ENCODE measurements at regions not wholly inside any gene's neighbourhood (a gene's known extent, or its start where the extent isn't known, plus 50 kb on each side); places are given as distances from the start of the nearest gene placed in this dataset.

DNA sequence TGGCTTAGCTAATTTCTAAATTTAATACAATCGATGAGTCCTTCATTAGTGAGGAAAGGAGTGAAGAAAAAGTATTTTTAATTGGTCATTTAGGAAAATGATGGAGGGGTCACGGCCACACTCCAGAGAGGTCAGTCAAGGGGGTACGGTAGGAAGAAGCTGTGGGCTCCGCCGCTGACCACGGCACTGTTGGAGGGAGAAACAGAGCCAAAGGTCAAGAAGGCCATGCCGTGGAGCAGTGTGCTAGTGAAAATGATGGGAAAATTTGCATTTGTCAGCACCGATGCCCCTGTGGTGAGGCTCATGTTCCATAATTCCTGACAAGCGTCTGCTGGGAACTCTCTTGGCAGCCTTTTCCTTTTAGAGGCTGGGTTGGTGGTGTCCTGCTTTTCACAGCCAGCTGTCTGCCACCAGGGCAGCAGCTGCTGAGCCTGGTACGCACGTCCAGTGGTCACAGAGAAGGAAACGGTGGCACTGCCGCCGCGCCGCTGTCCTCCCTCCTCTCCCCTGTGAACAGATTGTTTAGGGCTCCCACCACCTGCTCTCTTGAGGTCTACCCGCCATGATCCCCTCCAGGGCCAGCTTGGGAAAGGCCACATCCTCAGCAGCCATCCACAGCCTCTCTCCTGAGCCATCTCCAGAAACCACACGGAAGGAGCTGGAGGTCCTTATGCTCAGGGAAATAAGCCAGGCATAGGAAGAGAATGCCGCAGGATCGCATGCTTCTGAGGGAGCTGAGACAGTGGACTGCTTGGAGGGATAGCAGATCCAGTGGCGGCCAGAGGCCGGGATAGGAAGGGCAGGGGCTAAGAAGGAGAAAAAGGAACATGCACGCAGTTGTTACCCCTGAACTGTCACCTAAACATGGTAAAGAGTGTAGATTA, 263.7 kb upstream of the PPP2R2D start:
- no peak for DNase-seq

DNA sequence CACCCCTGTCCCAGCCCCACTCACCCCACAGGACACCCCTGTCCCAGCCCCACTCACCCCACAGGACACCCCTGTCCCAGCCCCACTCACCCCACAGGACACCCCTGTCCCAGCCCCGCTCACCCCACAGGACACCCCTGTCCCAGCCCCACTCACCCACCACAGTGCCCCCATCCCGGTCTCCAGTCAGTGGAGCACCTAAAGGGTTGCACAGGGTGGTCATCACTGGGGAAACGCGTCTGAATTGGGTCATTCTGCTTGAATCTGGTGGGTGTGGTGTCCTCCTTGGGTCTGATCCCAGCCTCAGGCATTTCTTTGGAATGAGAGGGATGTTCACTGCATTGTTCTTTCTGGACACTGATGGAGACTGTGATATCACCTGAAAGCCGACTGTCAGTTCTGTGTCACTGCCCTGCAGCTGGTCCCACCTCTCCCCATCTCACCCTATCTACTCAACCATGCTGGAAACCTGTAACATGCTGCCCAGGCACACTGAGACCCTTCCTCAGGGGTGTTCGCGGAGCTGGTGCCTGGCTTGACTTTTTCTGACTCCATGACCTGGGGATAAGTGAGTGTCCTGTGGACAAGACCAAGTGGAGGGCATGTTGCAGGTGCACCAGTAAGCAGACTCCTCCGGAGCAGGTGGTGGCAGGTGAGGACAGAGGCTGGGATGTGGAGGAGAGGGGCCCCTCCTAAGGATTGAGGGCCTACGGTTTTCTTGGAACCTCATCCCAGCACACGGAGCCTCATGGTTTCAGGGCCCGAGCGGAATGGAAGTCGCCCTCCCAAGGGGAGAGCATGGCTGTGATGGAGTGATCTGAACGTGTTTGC, 262.5 kb upstream of the PPP2R2D start:
- no peak for DNase-seq

DNA sequence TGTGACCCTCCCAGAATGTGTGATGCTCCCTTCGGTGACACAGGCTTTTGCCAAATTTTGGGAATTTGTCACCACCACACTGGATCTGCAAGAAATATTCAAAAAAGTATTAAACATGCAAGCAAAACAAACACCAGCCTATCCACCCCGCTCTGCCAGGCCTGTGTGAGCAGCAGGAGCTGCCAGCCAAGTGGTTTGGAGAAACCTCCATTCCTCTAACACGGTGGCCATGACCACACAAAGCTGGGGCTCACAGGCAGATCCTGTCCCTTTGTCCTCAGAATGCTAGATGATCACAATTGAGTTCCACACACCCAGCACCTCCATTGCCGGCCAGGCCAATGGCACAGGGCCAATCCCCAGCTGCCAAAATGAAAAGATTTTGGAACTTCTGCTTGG, 261.9 kb upstream of the PPP2R2D start:
- no peak for DNase-seq

DNA sequence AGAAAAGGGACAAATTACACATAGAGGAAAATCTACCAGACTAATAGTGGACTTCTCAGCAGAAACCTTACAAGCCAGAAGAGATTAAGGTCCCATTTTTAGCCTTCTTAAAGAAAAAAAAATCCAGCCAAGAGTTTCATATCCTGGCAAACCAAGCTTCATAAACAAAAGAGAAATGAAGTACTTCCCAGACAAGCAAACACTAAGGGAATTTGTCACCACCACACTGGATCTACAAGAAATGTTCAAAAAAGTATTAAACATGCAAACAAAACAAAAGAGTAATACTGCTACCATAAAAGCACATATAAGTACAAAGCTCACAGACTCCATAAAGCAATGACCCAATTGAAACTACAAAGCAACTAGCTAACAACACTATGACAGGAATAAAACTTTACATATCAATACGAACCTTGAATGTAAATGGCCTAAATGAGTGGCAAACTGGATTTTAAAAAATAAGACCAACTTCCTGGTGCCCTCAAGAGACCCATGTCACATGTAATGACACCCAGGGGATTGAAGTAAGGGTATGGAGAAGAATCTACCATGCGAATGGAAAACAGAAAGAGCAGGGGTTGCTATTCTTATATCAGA, 260.7 kb upstream of the PPP2R2D start:
- no peak for DNase-seq

DNA sequence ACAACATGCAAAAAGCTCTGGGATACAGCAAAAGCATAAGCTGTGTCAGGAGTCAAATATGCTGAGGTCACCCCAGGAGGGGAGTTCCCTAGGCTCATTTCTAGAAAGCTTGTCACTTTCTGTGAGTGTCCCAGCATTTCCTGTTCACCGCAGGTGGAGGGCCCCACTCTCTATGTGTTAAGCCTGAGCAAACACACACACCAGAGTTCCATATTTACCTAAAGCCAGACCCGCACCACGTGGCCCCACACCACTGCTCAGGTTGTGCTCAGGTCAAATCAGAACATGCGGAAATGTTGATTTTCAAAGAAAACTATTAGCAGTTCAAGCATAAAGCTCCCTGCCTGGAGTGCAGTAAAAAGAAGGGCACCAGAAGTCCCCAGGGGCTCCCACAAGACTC, 259.6 kb upstream of the PPP2R2D start:
- DNase-seq: no peak

DNA sequence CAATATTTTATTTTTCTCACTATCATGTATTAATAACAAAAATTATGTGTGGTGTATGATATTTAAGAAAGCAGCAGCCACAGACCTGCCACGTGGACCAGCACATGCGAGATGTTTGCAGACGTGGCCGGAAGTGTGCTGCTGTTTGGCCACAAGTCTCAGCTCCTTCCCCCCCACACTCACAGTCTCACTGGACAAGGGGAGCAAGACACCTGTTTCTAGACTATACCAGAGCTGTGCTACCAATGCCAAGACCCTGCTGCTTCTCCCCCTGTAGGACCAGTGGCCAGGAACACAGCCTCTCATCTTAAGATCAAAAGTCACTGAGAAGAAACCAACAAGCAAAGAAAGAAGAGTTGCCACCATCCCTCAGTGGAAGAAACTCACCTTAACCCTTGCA, 258.9 kb upstream of the PPP2R2D start:
- DNase-seq: no peak

DNA sequence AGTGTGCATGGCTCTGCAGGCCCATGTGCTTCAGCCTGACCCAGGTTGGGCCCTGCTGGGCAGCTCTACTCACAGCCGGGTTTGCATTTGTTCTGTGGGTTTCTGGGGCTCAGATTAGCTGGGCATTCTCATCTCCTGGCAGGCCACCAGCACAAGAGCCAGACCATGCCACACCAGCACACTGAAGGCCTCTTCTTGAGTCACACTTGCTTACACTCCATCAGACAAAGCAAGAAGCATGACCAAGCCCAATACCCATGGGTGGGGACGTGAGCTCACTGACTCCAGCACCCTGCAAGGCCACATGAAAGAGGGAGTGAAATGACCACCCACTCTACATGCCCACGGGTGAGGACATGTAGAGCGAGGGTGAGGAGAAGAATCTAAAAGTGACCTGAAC, 257.8 kb upstream of the PPP2R2D start:
- DNase-seq: no peak

DNA sequence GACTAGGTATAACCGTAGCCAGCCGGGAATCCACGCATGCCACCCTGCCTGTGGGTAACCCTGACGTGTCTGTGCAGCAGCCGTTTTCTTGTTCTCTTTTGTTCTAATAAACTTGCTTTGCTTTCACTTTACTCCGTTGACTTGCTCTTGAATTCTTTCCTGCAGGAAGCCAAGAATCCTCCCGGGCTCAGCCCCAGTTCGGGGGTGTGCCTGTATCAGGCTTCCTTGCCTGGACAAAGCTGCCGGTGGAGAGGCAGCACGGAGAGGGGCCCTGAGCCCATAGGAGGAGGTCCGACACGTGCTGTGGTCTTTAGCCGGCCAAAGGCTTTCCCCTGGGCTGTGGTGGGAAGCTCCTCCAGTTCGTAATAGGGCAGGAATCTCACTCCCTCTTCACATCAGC, 256.5 kb upstream of the PPP2R2D start:
- no peak for DNase-seq

DNA sequence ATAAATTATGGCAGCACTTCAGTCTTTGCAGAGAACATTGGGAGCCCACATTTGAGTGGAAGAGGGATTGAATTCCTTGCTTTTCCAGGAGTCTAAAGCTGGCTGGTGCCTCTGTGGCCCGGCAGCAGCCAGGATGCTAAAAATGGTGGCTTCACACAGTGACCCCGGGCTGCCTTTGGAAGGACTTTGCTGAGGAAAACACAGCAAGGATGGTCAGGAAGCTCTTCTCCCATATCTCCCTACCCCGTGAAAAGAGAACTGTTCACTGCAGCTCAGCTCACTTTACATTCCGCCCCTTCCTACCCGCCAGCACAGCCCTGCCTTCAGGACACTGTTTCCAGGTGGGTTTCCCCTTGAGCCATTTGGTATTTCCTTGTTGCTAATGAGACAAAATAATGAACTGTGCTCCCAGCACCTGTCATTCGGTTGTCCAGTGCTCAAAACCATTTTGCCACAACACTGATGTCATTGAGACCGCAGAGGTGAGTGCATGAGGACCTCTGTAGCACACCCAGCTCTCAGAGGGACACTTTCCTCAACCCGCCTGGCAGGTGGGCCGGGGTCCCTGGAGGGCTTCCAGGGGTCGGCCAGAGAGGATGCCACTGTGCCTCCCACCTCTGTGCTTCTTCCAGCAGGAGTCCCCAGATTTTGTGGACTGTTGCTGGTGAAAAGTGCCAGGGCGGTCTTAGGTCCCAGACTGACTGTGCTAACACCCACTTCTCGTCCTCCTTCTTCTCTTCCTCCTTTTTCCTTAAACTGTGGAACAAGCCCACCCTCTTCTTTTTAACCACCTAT, 255.7 kb upstream of the PPP2R2D start:
- no peak for DNase-seq

DNA sequence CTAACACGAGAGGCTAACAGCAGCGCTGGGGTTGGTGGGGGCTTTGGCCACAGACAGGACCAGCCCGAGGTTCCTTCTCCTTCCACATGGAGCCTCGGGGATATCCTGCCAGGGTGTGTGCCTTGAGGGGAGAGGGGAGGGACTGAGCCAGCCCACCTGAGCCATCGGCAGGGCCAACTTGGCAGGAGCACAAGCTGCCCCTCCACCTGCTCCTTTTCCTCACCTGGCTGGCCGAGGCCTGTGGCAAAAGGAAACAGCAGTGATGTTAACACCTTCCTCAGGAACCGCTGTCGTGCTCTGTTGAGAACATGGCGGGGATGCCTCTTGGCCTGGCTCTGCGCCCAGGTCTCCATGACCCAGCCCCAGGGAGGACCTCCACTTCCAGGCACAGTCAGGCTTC, 255.1 kb upstream of the PPP2R2D start:
- DNase-seq: no peak

DNA sequence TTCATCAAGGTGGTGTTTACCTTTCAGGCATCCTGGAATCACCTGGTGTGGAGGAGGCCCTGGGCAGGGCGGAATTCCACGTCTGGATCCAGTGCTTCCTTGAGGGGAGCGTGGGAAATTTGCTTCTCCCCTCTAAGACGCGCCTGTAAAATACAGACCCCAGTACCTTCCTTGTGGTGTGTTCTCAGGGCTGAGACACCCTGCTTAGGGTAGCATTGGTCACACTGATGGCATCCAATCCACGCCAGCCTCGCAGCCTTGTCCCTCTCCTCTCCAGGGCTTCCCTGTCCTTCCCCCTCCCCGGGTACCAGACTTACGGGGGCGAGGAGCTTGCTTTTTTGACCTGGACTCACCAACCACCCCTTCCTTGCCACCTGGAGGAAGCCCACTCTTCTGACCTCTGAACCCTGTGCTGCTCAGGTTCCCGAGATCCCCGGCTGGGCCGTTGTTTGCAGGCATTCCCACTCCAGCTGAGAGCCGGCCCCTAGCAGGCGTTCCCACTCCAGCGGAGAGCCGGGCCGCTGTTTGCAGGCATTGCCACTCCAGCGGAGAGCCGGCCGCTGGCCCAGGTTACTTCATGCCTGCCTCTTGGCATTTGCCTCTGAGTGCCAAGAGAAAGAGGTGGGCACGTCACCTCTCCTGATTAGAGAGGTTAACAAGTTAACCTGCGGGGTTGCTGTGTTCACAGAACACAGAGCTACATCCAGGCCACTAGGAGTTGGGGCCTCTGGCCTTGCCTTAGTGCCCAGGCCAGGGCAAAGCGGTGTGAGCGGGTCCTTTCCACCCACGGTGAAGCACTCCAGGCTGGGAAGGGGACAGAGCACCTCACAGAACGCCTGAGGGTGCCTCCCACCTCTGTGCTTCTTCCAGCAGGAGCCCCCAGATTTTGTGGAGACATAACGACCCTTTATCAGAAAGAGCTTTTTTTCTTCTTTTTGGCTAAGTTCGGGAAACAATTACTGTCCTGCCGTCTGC, 254.0 kb upstream of the PPP2R2D start:
- no peak for DNase-seq

DNA sequence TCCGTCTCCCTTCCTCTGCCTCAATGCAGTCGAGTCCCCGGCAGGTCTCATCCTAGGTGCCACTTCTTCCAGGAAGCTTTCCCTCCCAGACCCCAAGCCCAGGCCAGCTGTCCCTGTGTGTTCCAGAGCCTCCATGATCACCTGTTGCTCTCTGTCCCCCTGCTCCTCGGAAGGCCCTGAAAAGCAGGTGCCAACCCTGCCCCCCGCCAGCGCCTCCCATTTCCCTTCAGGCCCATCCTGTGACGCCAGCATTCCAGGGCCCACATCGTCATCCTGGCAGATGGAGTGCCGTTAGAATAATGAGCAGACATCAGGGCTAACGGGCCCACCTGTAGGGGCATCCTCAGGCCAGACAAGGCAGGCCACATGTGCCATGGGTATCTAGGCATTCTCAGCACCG, 253.0 kb upstream of the PPP2R2D start:
- DNase-seq: no peak

DNA sequence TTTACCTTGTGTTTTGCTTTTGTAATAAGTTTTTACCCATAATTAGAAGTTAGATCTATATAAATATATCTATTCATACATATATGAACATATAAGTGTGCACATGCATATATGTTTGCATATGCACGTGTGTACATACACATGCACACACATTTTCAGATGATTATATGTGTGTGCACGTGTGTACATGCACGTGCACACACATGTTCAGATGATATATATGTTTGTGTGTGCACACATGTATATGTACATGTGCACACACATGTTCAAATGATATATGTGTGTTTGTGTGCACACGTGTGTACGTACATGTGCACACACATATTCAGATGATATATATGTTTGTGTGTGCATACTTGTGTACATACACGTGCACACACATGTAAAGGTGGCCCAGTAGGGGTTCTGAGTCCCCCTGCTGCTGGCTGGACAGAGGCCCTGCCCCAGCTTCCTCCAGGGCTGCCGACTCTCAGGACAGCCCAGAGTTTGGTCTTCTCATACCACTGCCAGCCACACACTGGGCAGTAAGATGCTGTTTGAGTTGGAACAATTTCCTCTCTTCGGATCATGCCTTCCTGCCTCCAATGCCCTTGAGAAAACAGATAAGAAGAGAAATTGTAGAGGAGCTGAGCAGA, 252.3 kb upstream of the PPP2R2D start:
- no peak for DNase-seq

DNA sequence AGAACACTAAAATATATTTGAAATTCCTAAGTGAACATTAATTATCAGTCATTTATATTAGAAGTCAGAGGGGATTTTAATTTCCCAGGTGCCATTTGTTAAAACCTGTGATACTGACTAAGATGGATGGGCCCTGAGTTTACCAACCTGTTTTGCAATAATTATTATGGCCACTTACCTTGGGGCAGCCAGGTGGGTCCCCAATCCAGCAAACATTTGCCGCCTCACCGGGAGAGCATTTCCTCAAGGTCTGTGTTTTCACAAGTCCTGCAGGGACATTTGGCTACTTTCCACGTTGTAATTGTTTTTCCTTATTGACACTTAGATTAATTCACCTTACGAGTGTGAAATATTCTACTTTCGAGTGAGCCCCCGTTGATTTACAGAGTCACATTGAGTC, 251.2 kb upstream of the PPP2R2D start:
- DNase-seq: no peak

DNA sequence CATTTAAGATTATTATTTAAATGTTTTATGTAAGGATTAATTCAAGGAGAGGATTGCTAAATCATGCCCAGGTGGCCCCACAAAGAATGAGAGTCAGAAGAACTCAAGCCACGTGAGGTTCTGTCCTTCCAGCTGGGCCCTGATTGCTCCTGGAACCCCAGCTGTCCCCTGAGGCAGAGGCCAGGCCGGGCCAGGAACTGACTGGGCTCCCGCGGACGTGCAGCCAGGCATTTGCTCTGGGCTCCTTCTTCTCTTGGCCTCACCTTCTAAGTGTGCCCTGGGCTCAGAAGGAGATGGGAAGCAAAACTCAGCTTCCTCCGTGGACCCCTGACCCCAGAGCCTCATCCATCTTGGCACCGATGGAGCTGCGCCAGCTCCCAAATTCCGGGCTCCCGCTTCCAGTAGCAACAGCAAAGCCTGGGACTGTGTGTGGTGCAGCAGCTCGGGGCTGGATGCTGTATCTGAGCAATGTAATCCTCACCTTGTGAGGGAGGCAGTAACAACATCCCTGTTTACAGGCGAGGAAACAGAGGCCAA, 250.6 kb upstream of the PPP2R2D start:
- no peak for DNase-seq

DNA sequence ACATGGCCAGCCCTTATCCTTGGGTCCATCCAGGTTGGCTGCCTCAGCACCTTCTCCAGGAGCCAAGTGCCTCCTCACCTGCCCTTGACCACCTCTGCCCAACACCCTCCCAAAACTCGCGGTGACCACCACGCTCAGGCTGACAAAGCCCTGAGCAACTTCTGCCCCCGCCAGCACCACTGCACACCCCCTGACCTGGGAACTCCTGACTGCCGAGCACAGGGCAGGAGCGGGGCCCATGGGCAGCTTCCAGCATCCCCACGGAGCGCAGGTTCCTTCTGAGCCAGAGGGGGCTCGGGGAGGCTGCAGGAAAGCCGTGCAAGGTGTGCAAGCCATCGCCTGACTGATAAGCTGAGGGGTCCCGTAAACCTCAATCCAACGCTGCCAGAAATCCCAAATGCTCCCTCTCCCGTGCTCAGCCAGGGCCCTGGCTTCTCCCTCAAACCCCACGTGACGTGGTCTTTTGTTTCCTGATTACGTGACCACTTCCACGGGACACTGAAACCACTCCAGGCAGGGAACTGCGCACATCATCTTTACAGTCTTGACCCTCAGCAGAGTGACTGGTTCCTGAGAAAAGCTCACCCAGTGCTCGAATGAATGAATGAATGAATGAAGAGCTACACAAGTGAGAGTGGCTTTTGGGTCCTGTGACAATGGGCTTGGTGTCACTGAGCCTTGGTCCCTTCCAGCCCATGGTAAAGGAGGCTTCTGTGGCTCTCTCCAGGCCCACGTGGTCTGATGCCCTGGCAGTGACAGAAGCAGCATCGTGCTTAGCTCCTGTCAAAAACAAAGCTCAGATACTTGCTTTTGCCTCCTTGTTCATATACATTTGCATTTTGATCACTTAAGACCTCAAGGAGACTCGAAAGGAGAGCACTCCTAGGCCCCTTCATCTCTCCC, 249.8 kb upstream of the PPP2R2D start:
- DNase-seq: no peak

DNA sequence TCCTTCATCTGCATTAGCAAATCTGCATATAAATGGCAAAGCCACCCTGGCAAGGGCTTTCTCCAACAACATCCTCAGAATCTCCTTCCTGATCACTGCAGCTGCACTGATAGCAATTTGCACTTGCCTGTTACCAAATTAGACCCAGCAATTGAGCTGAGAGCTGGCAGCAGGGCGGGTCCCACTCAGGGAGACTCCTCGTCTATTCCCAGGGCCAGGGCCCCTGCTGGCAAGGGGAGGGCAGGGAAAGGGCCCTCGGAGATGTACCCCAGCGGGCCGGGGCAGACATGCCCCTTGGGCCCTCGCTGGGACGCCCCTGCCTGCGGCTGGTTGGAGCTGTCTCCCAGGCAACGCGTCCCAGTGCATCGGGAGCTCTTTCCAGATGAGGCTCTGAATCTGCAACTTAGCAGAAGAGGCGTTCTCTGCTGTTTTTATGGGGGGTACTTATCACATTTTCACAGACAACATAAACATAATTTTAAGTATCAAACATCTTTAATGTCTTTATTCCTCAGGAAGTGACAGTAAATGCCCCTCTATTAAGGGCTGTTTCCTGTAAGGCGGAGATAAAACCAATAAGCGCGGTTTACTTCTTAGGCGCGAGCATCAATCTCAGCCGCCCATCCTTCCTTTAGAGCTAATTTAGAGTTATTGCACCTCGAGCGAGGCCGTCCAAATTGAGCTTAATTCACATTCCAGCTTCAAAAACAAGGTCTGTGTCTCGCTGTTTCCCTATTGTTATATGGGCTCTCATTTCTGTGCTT, 249.0 kb upstream of the PPP2R2D start:
- DNase-seq: no peak

DNA sequence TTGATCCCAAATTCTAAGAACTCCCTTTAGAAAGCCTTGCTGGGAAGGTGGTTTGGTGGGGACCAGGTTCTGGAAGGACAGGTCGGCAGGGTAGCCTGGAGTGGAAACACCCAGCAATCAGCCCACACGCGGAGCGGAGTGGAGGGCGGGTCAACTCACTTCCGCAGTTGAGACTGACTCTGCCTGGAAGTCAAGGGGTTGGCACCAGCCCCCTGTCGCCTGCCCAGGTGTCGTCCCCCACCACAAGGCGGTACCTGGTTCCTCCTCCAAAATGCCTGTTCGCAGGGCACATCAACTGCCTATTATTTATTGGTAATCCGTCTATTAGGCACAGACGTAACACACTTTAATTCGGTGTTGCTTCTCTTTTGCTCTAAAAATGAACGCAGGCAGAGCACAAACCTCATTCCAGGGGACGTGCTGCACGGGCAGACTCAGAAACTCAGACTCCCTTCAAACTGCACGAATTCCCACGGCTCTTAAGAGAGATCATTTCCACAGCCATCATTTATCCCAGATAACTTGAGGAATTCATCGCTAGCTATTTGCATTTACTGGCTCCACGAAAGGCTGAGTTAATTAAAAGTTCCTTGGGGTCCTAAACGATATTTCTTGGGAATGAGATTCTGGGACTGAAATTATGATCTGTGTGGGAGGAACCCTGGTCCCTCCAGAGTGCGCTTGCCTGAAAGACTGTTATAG, 248.2 kb upstream of the PPP2R2D start:
- DNase-seq: no peak

Data from activated T-cell treated with anti-CD3 and anti-CD28 coated beads, Interleukin-2, amount 50 U/mL, for 1 hour (primary cell).